ENCODE measurements at regions not wholly inside any gene's neighbourhood (a gene's known extent, or its start where the extent isn't known, plus 50 kb on each side); places are given as distances from the start of the nearest gene placed in this dataset.

- H3K9me3 ChIP-seq (ENCODE audit: control insufficient read depth in 2 of 2, insufficient read depth in 1 of 2, low read length in 1 of 2) = no peaks in the 10 kb centered on the region
- H3K27me3 ChIP-seq (ENCODE audit: control insufficient read depth in 2 of 2, insufficient read depth in 1 of 2, low read length in 1 of 2) = peaks cover 0 to 47% of the 10 kb centered on the region in 2 donors
- WGBS = 64% methylated on average over 25 of the region's 25 CpGs
Observed at GRCh38 chr12:132384916-132385774, 55.8 kb upstream of the GALNT9 start.

GRCh38 chr12:132380641-132381040 is 51.3 kb upstream of the GALNT9 start:
- no peak for DNase-seq (ENCODE audit: low read depth in 6 of 9, low spot score in 9 of 9)
- WGBS = 67% methylated on average over 3 of the region's 3 CpGs
- no peak overlapping the region for H3K4me3 ChIP-seq (ENCODE audit: low read length in 2 of 2)
- H3K9me3 ChIP-seq (ENCODE audit: control insufficient read depth in 2 of 2, insufficient read depth in 1 of 2, low read length in 1 of 2) = no peaks in the 10 kb centered on the region
- peaks cover 0 to 33% of the 10 kb centered on the region in 2 donors for H3K27me3 ChIP-seq (ENCODE audit: control insufficient read depth in 2 of 2, insufficient read depth in 1 of 2, low read length in 1 of 2)
- no peaks in the 10 kb centered on the region for H3K4me1 ChIP-seq (ENCODE audit: control insufficient read depth in 2 of 2, insufficient read depth in 2 of 2, low read length in 2 of 2)
- H3K27ac ChIP-seq (ENCODE audit: low read depth in 1 of 2, low read length in 1 of 2) = no peak overlapping the region
- no peaks in the 10 kb centered on the region for H3K36me3 ChIP-seq (ENCODE audit: control insufficient read depth in 2 of 2, insufficient read depth in 2 of 2, low read length in 1 of 2)

More at GRCh38 chr12:132384916-132385774, 55.8 kb upstream of the GALNT9 start:
- Histone ChIP-seq H3K36me3 (ENCODE audit: control insufficient read depth in 2 of 2, insufficient read depth in 2 of 2, low read length in 1 of 2) (no peaks in the 10 kb centered on the region), H3K4me1 (ENCODE audit: control insufficient read depth in 2 of 2, insufficient read depth in 2 of 2, low read length in 2 of 2) (no peaks in the 10 kb centered on the region), H3K27ac (ENCODE audit: low read depth in 1 of 2, low read length in 1 of 2) (no peak overlapping the region), H3K4me3 (ENCODE audit: low read length in 2 of 2) (no peak overlapping the region)
- DNase-seq (ENCODE audit: low read depth in 6 of 9, low spot score in 9 of 9) = no peak

DNA sequence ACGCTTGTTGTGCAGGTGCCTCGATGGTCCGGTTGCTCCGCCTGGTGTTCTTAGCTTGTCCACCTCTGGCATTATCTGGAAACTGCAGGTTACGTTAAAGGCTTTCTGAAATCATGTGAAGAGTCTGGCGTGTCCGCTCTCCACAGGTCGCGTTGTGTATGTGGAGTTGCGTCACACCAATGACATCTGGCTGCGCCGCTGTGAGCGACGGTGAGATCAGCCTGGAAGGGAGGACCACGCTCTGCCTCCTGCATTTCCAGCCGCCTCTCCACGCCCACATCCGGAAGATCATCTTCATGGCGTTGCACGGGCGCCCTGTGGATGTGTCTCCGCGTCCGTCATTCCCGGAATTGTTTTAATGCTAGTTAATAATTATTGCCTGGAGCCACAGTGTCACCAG is 50.6 kb upstream of the GALNT9 start:
- Histone ChIP-seq H3K9me3 (ENCODE audit: control insufficient read depth in 2 of 2, insufficient read depth in 1 of 2, low read length in 1 of 2) (no peaks in the 10 kb centered on the region), H3K27ac (ENCODE audit: low read depth in 1 of 2, low read length in 1 of 2) (no peak overlapping the region), H3K36me3 (ENCODE audit: control insufficient read depth in 2 of 2, insufficient read depth in 2 of 2, low read length in 1 of 2) (no peaks in the 10 kb centered on the region), H3K27me3 (ENCODE audit: control insufficient read depth in 2 of 2, insufficient read depth in 1 of 2, low read length in 1 of 2) (peaks cover 0 to 34% of the 10 kb centered on the region in 2 donors), H3K4me1 (ENCODE audit: control insufficient read depth in 2 of 2, insufficient read depth in 2 of 2, low read length in 2 of 2) (no peaks in the 10 kb centered on the region), H3K4me3 (ENCODE audit: low read length in 2 of 2) (no peak overlapping the region)
- DNase-seq (ENCODE audit: low read depth in 6 of 9, low spot score in 9 of 9) = no peak
- WGBS = 86% methylated on average over 25 of the region's 25 CpGs

DNA sequence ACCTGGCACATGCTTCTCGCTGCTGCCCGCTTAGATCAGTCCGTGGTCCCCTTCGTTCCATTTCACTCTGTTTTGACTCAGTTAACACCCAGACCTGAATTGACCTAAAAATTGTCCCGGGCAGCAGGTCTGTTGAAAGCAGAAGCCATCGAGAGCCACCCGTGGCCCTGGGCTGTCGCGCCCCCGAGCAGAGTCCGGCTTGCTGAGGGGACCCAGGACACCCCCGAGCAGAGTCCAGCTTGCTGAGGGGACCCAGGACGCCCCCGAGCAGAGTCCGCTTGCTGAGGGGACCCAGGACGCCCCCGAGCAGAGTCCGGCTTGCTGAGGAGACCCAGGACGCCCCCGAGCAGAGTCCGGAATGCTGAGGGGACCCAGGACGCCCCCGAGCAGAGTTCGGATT is 50.2 kb upstream of the GALNT9 start:
- no peak overlapping the region for H3K4me3 ChIP-seq (ENCODE audit: low read length in 2 of 2)
- H3K4me1 ChIP-seq (ENCODE audit: control insufficient read depth in 2 of 2, insufficient read depth in 2 of 2, low read length in 2 of 2) = no peaks in the 10 kb centered on the region
- H3K9me3 ChIP-seq (ENCODE audit: control insufficient read depth in 2 of 2, insufficient read depth in 1 of 2, low read length in 1 of 2) = no peaks in the 10 kb centered on the region
- no peak overlapping the region for H3K27ac ChIP-seq (ENCODE audit: low read depth in 1 of 2, low read length in 1 of 2)
- no peaks in the 10 kb centered on the region for H3K36me3 ChIP-seq (ENCODE audit: control insufficient read depth in 2 of 2, insufficient read depth in 2 of 2, low read length in 1 of 2)
- 92% methylated on average over 24 of the region's 24 CpGs for WGBS
- no peak for DNase-seq (ENCODE audit: low read depth in 6 of 9, low spot score in 9 of 9)
- peaks cover 0 to 37% of the 10 kb centered on the region in 2 donors for H3K27me3 ChIP-seq (ENCODE audit: control insufficient read depth in 2 of 2, insufficient read depth in 1 of 2, low read length in 1 of 2)
